PC-9 (cell line): ENCODE measurements at regions not wholly inside any gene's neighbourhood (a gene's known extent, or its start where the extent isn't known, plus 50 kb on each side); places are given as distances from the start of the nearest gene placed in this dataset.

Experiments
- EZH2 ChIP-seq: fragments of 200-600 bp; sonication (generic); IDR thresholded peaks from 2 replicates; pipeline ENCODE4 v1.8.0; 2017; ENCODE audit warnings: antibody characterized with exemption, low read depth
- TF ChIP-seq, protein P1 (sequence below): fragments of 200-600 bp; sonication (generic); conservative IDR thresholded peaks from 2 replicates; pipeline ENCODE4 v1.6.1; 2017; ENCODE audit warnings: mixed run types, antibody characterized with exemption, mild to moderate bottlenecking, moderate library complexity

DNA sequence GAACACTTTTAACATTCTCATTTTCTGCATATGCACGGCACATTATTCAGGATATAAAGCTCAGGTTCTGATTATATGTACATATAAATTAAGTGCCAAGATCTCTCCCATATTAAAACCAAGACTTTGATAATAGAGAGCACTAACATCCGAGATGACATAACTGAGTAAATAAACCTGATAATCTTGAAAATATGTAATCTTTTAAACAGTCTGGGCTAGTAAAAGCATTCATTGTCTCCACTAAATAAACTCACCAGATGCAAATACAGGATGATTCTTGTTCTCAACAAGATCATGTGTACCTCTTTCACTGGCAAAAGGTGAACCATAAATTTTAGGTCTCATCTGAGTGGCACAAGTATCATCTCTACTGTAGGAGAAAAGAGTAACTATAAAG, 942.2 kb downstream of the TRAM1L1 start:
- TF ChIP-seq, protein P1, sequence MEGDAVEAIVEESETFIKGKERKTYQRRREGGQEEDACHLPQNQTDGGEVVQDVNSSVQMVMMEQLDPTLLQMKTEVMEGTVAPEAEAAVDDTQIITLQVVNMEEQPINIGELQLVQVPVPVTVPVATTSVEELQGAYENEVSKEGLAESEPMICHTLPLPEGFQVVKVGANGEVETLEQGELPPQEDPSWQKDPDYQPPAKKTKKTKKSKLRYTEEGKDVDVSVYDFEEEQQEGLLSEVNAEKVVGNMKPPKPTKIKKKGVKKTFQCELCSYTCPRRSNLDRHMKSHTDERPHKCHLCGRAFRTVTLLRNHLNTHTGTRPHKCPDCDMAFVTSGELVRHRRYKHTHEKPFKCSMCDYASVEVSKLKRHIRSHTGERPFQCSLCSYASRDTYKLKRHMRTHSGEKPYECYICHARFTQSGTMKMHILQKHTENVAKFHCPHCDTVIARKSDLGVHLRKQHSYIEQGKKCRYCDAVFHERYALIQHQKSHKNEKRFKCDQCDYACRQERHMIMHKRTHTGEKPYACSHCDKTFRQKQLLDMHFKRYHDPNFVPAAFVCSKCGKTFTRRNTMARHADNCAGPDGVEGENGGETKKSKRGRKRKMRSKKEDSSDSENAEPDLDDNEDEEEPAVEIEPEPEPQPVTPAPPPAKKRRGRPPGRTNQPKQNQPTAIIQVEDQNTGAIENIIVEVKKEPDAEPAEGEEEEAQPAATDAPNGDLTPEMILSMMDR, result no peak
- no peak for TF ChIP-seq EZH2
